ENCODE measurements at regions not wholly inside any gene's neighbourhood (a gene's known extent, or its start where the extent isn't known, plus 50 kb on each side); places are given as distances from the start of the nearest gene placed in this dataset.

DNA sequence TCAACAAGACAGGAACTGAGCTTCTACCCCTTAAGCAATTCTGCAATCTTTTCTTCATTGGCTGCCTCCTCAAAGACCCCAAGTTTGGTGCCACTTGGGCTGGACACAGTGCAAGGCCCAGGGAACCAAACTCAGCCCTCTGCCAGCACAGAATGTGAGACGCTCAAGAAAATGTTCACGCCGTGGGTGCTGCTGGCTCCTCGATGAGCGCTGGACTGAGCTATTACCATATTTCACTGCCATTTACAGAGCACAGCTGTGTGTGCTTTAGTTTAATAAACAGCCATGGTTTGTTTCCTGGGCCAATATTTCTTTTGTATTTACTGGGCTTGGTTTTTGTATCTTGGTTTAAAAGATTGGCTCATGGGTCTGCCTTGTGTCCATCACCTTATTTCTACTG, 138.8 kb upstream of the VSTM2B start:
- Histone ChIP-seq H3K36me3 (ENCODE audit: control insufficient read depth in 4 of 4, insufficient read depth in 4 of 4, low read length in 3 of 4) (no peaks in the 10 kb centered on the region), H3K27me3 (replicated peaks in 2 of 5; ENCODE audit: control insufficient read depth in 4 of 5, insufficient read depth in 5 of 5, low read length in 4 of 5) (peaks cover 0 to 1% (median 0%) of the 10 kb centered on the region in 5 experiments), H3K4me3 (ENCODE audit: control insufficient read depth in 1 of 7, extremely low read depth in 1 of 7, insufficient read depth in 4 of 7, low read depth in 2 of 7, low read length in 6 of 7) (no peak overlapping the region), H3K4me1 (ENCODE audit: control extremely low read depth in 1 of 4, control insufficient read depth in 4 of 4, insufficient read depth in 4 of 4, low read length in 3 of 4) (no peaks in the 10 kb centered on the region), H3K27ac (ENCODE audit: insufficient read depth in 1 of 2, low read depth in 1 of 2, low read length in 2 of 2, poor library complexity in 1 of 2, severe bottlenecking in 2 of 2) (no peak overlapping the region), H3K9me3 (ENCODE audit: control extremely low read depth in 1 of 5, control insufficient read depth in 4 of 5, insufficient read depth in 2 of 5, low read depth in 1 of 5, low read length in 4 of 5) (peaks cover 0 to 17% (median 8%) of the 10 kb centered on the region in 5 experiments)
- WGBS (ENCODE audit: insufficient coverage) = 100% methylated on average over 3 of the region's 5 CpGs
- no peak for DNase-seq
- CTCF ChIA-PET = no interaction called here
- POLR2A ChIA-PET = no interaction called here

DNA sequence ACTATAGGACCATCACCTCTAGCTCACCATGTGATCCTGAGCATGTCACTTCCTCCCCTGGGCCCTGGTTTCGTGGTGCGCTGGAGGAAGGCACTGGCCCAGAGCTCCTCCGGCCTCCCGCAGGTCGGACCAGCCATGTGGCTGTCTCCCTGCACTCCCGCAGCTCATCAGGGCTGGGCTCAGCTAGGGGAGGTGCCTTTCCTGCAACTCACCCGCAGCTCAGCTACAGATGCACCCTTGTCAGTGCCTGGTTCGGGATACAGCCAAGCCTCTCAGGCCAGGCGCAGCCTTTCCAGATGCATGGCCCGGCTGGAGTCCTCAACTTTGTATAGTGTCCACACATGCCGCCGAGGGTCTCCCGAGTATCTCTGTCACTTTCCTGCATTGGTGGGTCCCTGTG, 138.2 kb upstream of the VSTM2B start:
- Histone ChIP-seq H3K4me3 (ENCODE audit: control insufficient read depth in 1 of 7, extremely low read depth in 1 of 7, insufficient read depth in 4 of 7, low read depth in 2 of 7, low read length in 6 of 7) (no peak overlapping the region), H3K27ac (ENCODE audit: insufficient read depth in 1 of 2, low read depth in 1 of 2, low read length in 2 of 2, poor library complexity in 1 of 2, severe bottlenecking in 2 of 2) (no peak overlapping the region), H3K4me1 (ENCODE audit: control extremely low read depth in 1 of 4, control insufficient read depth in 4 of 4, insufficient read depth in 4 of 4, low read length in 3 of 4) (no peaks in the 10 kb centered on the region), H3K9me3 (ENCODE audit: control extremely low read depth in 1 of 5, control insufficient read depth in 4 of 5, insufficient read depth in 2 of 5, low read depth in 1 of 5, low read length in 4 of 5) (peaks cover 0 to 17% (median 9%) of the 10 kb centered on the region in 5 experiments), H3K27me3 (replicated peaks in 2 of 5; ENCODE audit: control insufficient read depth in 4 of 5, insufficient read depth in 5 of 5, low read length in 4 of 5) (peaks cover 0 to 1% (median 0%) of the 10 kb centered on the region in 5 experiments), H3K36me3 (ENCODE audit: control insufficient read depth in 4 of 4, insufficient read depth in 4 of 4, low read length in 3 of 4) (no peaks in the 10 kb centered on the region)
- ChIA-PET POLR2A (no interaction called here), CTCF (no interaction called here)
- no peak for DNase-seq
- WGBS (ENCODE audit: insufficient coverage) = 86% methylated on average over 13 of the region's 13 CpGs

DNA sequence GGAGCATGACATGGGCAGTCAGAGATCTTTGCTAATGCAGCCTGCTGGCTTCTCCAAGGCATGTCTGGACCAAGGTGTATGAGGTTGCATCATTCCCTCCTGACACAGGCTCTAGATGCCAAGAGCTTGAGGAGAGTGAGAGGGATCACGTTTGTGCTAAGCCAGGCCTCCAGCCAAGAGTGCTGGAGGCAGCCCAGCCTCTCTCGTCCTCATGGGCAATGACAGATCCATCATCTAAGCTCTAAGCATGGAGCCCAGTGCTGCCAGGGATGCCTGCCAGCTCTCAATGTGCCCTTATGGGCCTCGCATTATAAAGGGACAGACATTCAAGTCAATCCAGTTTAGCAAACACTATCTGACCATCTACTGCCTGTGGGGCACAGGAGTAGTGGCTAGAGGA, 136.3 kb upstream of the VSTM2B start:
- ChIA-PET POLR2A (no interaction called here), CTCF (no interaction called here)
- no peak for DNase-seq
- H3K4me3 ChIP-seq (ENCODE audit: control insufficient read depth in 1 of 7, extremely low read depth in 1 of 7, insufficient read depth in 4 of 7, low read depth in 2 of 7, low read length in 6 of 7) = no peak overlapping the region
- peaks cover 0 to 1% (median 0%) of the 10 kb centered on the region in 5 experiments for H3K27me3 ChIP-seq (replicated peaks in 2 of 5; ENCODE audit: control insufficient read depth in 4 of 5, insufficient read depth in 5 of 5, low read length in 4 of 5)
- 59% methylated on average over 3 of the region's 3 CpGs for WGBS (ENCODE audit: insufficient coverage)
- no peaks in the 10 kb centered on the region for H3K4me1 ChIP-seq (ENCODE audit: control extremely low read depth in 1 of 4, control insufficient read depth in 4 of 4, insufficient read depth in 4 of 4, low read length in 3 of 4)
- no peak overlapping the region for H3K27ac ChIP-seq (ENCODE audit: insufficient read depth in 1 of 2, low read depth in 1 of 2, low read length in 2 of 2, poor library complexity in 1 of 2, severe bottlenecking in 2 of 2)
- no peaks in the 10 kb centered on the region for H3K36me3 ChIP-seq (ENCODE audit: control insufficient read depth in 4 of 4, insufficient read depth in 4 of 4, low read length in 3 of 4)
- peaks cover 0 to 17% (median 9%) of the 10 kb centered on the region in 5 experiments for H3K9me3 ChIP-seq (ENCODE audit: control extremely low read depth in 1 of 5, control insufficient read depth in 4 of 5, insufficient read depth in 2 of 5, low read depth in 1 of 5, low read length in 4 of 5)

DNA sequence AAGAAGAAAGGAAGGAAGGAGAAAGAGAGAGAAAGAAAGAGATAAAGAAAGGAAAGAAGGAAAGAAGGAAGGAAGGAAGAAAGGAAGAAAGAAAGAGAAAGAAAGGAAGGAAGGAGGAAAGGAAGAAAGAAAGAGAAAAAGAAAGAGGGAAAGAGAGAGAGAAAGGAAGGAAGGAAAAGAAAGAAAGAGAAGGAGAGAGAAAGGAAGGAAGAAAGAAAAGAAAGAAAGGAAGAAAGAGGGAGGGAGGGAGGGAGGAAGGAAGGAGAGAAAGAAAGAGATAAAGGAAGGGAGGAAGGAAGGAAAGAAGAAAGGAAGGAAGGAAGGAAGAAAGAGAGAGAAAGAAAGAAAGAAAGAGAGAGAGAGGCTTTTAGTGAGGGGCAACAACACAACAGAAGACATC, 135.1 kb upstream of the VSTM2B start:
- ChIA-PET POLR2A (no interaction called here), CTCF (no interaction called here)
- peaks cover 0 to 4% (median 0%) of the 10 kb centered on the region in 5 experiments for H3K27me3 ChIP-seq (replicated peaks in 2 of 5; ENCODE audit: control insufficient read depth in 4 of 5, insufficient read depth in 5 of 5, low read length in 4 of 5)

DNA sequence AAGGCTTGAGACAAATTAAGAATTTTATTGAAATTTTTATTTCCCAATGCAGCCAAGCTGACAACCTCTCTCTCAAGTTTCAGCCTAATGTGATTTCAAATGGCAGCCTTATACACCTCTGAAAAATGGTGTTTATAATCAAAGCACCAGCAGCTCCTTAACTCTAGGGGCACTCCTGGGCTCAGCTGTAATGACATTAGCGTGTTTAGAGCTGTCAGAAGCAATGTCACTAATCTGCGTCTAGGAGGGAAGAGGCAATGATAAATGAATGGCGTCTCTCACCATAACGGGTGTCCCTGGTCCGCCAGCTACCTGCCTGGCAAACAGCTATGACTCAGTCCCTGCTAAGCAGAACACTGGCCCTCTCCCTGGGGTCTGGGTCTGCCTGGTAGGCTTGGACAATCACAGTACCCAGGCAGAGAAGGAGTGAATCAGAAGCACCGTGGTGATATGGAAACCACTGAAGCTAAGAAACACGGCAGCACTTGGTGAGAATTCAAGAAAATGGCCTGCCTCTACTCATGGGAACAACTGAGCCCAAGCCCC, 131.8 kb upstream of the VSTM2B start:
- no peak overlapping the region for H3K4me3 ChIP-seq (ENCODE audit: control insufficient read depth in 1 of 7, extremely low read depth in 1 of 7, insufficient read depth in 4 of 7, low read depth in 2 of 7, low read length in 6 of 7)
- no peaks in the 10 kb centered on the region for H3K4me1 ChIP-seq (ENCODE audit: control extremely low read depth in 1 of 4, control insufficient read depth in 4 of 4, insufficient read depth in 4 of 4, low read length in 3 of 4)
- POLR2A ChIA-PET = no interaction called here
- CTCF ChIA-PET = no interaction called here
- no peak overlapping the region for H3K27ac ChIP-seq (ENCODE audit: insufficient read depth in 1 of 2, low read depth in 1 of 2, low read length in 2 of 2, poor library complexity in 1 of 2, severe bottlenecking in 2 of 2)
- H3K9me3 ChIP-seq (ENCODE audit: control extremely low read depth in 1 of 5, control insufficient read depth in 4 of 5, insufficient read depth in 2 of 5, low read depth in 1 of 5, low read length in 4 of 5) = peaks cover 0 to 14% (median 9%) of the 10 kb centered on the region in 5 experiments
- H3K27me3 ChIP-seq (replicated peaks in 2 of 5; ENCODE audit: control insufficient read depth in 4 of 5, insufficient read depth in 5 of 5, low read length in 4 of 5) = peaks cover 0 to 10% (median 4%) of the 10 kb centered on the region in 5 experiments
- no peak for DNase-seq
- WGBS (ENCODE audit: insufficient coverage) = 73% methylated on average over 6 of the region's 7 CpGs
- no peaks in the 10 kb centered on the region for H3K36me3 ChIP-seq (ENCODE audit: control insufficient read depth in 4 of 4, insufficient read depth in 4 of 4, low read length in 3 of 4)

More for the DNA sequence above, 135.1 kb upstream of the VSTM2B start:
- no peak overlapping the region for H3K4me3 ChIP-seq (ENCODE audit: control insufficient read depth in 1 of 7, extremely low read depth in 1 of 7, insufficient read depth in 4 of 7, low read depth in 2 of 7, low read length in 6 of 7)
- no peaks in the 10 kb centered on the region for H3K4me1 ChIP-seq (ENCODE audit: control extremely low read depth in 1 of 4, control insufficient read depth in 4 of 4, insufficient read depth in 4 of 4, low read length in 3 of 4)
- H3K9me3 ChIP-seq (ENCODE audit: control extremely low read depth in 1 of 5, control insufficient read depth in 4 of 5, insufficient read depth in 2 of 5, low read depth in 1 of 5, low read length in 4 of 5) = peaks cover 0 to 17% (median 9%) of the 10 kb centered on the region in 5 experiments
- no peak for DNase-seq
- H3K36me3 ChIP-seq (ENCODE audit: control insufficient read depth in 4 of 4, insufficient read depth in 4 of 4, low read length in 3 of 4) = no peaks in the 10 kb centered on the region
- no peak overlapping the region for H3K27ac ChIP-seq (ENCODE audit: insufficient read depth in 1 of 2, low read depth in 1 of 2, low read length in 2 of 2, poor library complexity in 1 of 2, severe bottlenecking in 2 of 2)

DNA sequence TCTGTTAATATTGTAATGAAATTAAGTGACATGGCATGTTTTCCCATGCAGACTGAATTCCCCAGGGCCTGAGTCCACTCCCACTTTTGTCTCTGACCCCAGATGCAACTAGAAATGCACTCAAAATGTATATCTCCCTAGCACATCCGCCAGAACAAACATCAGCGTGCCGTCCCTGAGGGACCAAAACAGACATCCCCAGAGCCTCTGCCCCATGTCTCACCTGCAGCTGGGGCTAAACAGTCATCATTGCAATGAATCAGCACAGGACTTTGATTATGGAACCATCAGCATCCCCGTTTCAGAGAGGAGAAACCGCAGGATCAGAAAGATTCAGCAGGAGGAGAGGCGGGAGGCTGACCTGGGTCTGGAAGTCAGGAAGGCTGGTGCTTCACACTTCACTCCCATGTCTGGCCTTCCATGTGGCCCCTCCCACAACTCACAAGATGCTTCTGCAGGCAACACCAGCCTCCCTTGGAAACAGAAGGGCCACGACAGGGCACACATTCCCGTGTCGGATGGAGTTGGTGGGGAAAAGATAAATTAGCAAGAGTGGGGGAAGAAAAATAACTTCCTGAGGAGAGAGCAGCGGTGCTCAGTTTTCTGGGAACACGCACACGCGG, 130.6 kb upstream of the VSTM2B start:
- H3K4me1 ChIP-seq (ENCODE audit: control extremely low read depth in 1 of 4, control insufficient read depth in 4 of 4, insufficient read depth in 4 of 4, low read length in 3 of 4) = no peaks in the 10 kb centered on the region
- WGBS (ENCODE audit: insufficient coverage) = 76% methylated on average over 6 of the region's 13 CpGs

DNA sequence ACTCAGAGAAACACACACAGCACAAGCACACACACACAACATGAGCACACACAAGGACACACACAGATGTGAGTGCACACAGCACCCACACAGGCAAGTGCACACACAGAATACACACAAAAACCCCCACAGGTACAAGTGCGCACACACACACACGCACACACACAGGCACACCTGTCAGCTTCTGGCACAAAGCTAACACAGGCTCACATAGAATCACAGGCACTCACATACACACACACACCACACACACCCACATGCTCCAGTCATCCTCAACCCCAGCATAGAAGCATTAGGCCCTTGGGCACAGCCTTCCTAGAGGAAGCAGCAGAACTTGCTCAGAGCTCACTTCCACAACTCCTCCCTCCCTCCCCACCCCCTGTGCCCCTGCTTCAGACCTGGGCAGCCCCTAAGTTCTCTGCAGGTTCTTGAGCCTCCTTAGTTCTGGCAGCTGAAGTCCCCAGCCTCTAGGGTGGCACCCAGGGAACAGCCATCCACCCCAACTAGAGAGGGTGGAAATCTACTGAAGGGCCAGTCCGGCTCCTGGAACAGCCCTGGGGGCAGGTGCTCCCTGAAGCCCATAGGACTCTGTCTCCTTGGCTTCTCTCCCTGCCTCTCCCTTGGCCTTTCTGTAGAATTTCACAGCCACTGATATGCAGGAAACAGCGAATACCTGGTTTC, 129.9 kb upstream of the VSTM2B start:
- DNase-seq = no peak
- 100% methylated on average over 3 of the region's 4 CpGs for WGBS (ENCODE audit: insufficient coverage)
- Histone ChIP-seq H3K36me3 (ENCODE audit: control insufficient read depth in 4 of 4, insufficient read depth in 4 of 4, low read length in 3 of 4) (no peaks in the 10 kb centered on the region), H3K4me1 (ENCODE audit: control extremely low read depth in 1 of 4, control insufficient read depth in 4 of 4, insufficient read depth in 4 of 4, low read length in 3 of 4) (no peaks in the 10 kb centered on the region), H3K27ac (ENCODE audit: insufficient read depth in 1 of 2, low read depth in 1 of 2, low read length in 2 of 2, poor library complexity in 1 of 2, severe bottlenecking in 2 of 2) (no peak overlapping the region), H3K4me3 (ENCODE audit: control insufficient read depth in 1 of 7, extremely low read depth in 1 of 7, insufficient read depth in 4 of 7, low read depth in 2 of 7, low read length in 6 of 7) (no peak overlapping the region), H3K27me3 (replicated peaks in 2 of 5; ENCODE audit: control insufficient read depth in 4 of 5, insufficient read depth in 5 of 5, low read length in 4 of 5) (peaks cover 0 to 10% (median 4%) of the 10 kb centered on the region in 5 experiments), H3K9me3 (ENCODE audit: control extremely low read depth in 1 of 5, control insufficient read depth in 4 of 5, insufficient read depth in 2 of 5, low read depth in 1 of 5, low read length in 4 of 5) (peaks cover 0 to 10% (median 8%) of the 10 kb centered on the region in 5 experiments)
- ChIA-PET POLR2A (no interaction called here), CTCF (no interaction called here)

More for the DNA sequence above, 130.6 kb upstream of the VSTM2B start:
- POLR2A ChIA-PET = no interaction called here
- H3K4me3 ChIP-seq (ENCODE audit: control insufficient read depth in 1 of 7, extremely low read depth in 1 of 7, insufficient read depth in 4 of 7, low read depth in 2 of 7, low read length in 6 of 7) = no peak overlapping the region
- no peak overlapping the region for H3K27ac ChIP-seq (ENCODE audit: insufficient read depth in 1 of 2, low read depth in 1 of 2, low read length in 2 of 2, poor library complexity in 1 of 2, severe bottlenecking in 2 of 2)
- H3K27me3 ChIP-seq (replicated peaks in 2 of 5; ENCODE audit: control insufficient read depth in 4 of 5, insufficient read depth in 5 of 5, low read length in 4 of 5) = peaks cover 0 to 10% (median 4%) of the 10 kb centered on the region in 5 experiments
- no peak for DNase-seq
- CTCF ChIA-PET = no interaction called here
- peaks cover 0 to 12% (median 8%) of the 10 kb centered on the region in 5 experiments for H3K9me3 ChIP-seq (ENCODE audit: control extremely low read depth in 1 of 5, control insufficient read depth in 4 of 5, insufficient read depth in 2 of 5, low read depth in 1 of 5, low read length in 4 of 5)
- no peaks in the 10 kb centered on the region for H3K36me3 ChIP-seq (ENCODE audit: control insufficient read depth in 4 of 4, insufficient read depth in 4 of 4, low read length in 3 of 4)

All from common myeloid progenitor, CD34-positive (primary cell).